ENCODE measurements at regions not wholly inside any gene's neighbourhood (a gene's known extent, or its start where the extent isn't known, plus 50 kb on each side); places are given as distances from the start of the nearest gene placed in this dataset.

DNA sequence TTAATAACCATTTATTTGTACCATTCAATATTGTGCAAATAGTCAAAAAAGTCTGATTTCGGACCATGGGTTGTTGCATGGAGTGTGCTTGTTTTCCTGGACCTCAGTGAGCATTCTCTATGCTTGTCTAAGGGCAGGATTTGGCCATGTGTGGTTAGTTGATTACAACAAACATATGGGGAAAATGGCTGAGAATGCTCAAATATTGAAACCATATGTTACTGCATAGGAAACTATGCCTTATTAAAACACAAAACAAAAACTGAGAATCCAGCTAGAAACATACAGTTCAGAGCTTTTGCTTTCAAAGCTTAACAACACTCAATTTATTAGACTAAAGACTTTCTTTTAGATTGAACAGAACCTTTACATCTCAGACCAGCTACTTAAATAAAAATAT lies 928.3 kb downstream of the NR2F1-AS1 start:
- Histone ChIP-seq H3K4me3 (no peak overlapping the region), H3K4me1 (no peaks in the 10 kb centered on the region), H3K27ac (no peak overlapping the region), H3K9me3 (no peaks in the 10 kb centered on the region), H3K36me3 (no peaks in the 10 kb centered on the region), H3K27me3 (no peaks in the 10 kb centered on the region)
- WGBS, 2 donors (ENCODE audit: low coverage in 1 of 2): 75 to 83% methylated on average over 1 of the region's 1 CpG
- in situ Hi-C loops (cut with MboI; ENCODE audit: low pct_ligation_motif_present in 1 of 4, low pct_unique_long_range_greater_than_20kb in 1 of 4, low sequenced_read_pairs in 3 of 4): no loop called here
- intact Hi-C loops (cut with DNase I; ENCODE audit: low total_unique reads): loop anchor here (2.0 kb wide), 1 partner anchor 54 kb away; no protein-coding TSS in a partner anchor
- no peak for DNase-seq
- TF ChIP-seq POLR2AphosphoS5 (IDR thresholded peaks at IDR 0.05) (no peak), POLR2A (IDR thresholded peaks at IDR 0.05) (no peak), EP300 (IDR thresholded peaks at IDR 0.05; ENCODE audit: low read depth) (no peak)
- TF ChIP-seq, protein P1, sequence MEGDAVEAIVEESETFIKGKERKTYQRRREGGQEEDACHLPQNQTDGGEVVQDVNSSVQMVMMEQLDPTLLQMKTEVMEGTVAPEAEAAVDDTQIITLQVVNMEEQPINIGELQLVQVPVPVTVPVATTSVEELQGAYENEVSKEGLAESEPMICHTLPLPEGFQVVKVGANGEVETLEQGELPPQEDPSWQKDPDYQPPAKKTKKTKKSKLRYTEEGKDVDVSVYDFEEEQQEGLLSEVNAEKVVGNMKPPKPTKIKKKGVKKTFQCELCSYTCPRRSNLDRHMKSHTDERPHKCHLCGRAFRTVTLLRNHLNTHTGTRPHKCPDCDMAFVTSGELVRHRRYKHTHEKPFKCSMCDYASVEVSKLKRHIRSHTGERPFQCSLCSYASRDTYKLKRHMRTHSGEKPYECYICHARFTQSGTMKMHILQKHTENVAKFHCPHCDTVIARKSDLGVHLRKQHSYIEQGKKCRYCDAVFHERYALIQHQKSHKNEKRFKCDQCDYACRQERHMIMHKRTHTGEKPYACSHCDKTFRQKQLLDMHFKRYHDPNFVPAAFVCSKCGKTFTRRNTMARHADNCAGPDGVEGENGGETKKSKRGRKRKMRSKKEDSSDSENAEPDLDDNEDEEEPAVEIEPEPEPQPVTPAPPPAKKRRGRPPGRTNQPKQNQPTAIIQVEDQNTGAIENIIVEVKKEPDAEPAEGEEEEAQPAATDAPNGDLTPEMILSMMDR (IDR thresholded peaks at IDR 0.05): no peak

DNA sequence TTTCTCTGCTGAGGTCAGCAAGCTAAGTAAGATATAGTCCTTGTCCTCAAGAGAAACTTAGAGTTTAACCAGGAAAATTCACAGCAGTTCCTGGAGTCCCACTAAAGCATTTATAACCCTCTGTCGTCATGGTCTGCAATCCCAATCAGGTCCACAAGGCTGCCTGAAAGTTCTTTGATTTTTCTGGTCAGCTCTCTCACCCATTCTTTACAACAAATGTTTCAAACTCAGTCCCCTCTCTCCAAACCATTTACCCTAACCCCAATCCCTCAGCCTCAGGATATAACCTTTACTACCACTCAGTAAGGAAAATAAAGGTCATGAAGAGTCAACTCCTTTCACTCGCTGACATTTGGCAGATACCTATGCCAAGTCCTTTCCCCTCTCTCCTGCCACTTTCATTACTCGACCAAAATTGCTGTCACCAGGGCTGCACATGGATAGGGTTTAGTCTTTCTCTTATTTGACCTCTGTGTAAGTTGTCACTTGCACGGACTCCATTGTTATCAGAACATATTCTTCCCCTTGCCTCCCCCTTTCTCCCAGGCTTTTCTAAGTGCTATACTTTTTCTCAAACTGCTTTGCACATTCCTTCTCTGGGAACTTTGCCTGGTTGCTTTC lies 936.6 kb downstream of the NR2F1-AS1 start:
- no peak for DNase-seq
- H3K27me3 ChIP-seq: no peaks in the 10 kb centered on the region
- H3K36me3 ChIP-seq: no peaks in the 10 kb centered on the region
- intact Hi-C loops (cut with DNase I; ENCODE audit: low total_unique reads) (no loop called here), in situ Hi-C loops (cut with MboI; ENCODE audit: low pct_ligation_motif_present in 1 of 4, low pct_unique_long_range_greater_than_20kb in 1 of 4, low sequenced_read_pairs in 3 of 4) (no loop called here)
- 64 to 67% methylated on average over 4 of the region's 4 CpGs for WGBS, 2 donors (ENCODE audit: low coverage in 1 of 2)
- H3K4me3 ChIP-seq: no peak overlapping the region
- peaks cover 0 to 11% (median 5%) of the 10 kb centered on the region in 4 donors for H3K4me1 ChIP-seq
- TF ChIP-seq POLR2A (IDR thresholded peaks at IDR 0.05): no peak
- TF ChIP-seq POLR2AphosphoS5 (IDR thresholded peaks at IDR 0.05): no peak
- TF ChIP-seq EP300 (IDR thresholded peaks at IDR 0.05; ENCODE audit: low read depth): no peak
- TF ChIP-seq, protein P1 (IDR thresholded peaks at IDR 0.05): no peak
- H3K9me3 ChIP-seq: no peaks in the 10 kb centered on the region
- no peak overlapping the region for H3K27ac ChIP-seq

DNA sequence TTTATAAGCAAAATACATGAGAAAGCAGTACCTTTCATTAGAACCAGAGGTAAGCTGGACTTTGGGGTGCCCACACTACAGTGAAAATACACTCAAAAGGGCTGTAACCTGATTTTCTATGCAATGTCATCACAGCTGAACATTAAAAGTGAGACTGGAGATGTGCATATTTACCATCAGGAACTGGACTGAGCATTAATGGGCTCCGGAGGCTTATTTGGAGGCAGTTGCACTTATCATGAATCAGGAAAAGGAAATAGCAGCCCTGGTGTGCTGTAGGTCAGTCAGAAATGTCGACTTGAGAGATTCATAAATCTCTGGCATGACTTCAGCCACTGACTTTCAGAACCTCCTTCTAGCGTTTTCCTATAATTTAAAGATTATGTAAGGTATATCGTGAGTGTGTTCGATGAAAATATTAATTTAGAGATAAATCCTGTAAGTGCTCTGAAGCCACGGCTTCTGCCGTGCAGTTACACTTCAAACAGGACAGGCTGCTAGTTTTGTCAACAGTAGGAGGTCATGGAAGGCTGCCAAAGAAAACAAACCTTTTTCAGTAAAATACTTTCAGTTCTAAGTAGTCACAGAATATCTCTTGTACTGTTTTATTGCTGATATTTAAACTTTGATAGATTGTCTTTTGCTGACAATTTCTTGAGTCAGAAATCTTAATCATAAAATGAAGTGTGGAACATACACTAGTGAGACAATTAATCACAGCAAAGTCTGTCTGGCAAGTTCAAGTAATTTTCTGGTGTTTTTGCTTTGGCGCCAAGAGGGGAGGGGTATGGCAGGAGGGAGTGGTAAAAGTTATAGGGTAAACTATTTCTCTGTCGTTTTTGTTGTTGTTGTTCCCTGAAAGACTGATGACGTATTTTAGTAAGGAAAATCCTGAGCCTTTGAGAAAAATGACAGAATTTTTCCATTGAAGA lies 939.7 kb downstream of the NR2F1-AS1 start:
- intact Hi-C loops (cut with DNase I; ENCODE audit: low total_unique reads): no loop called here
- in situ Hi-C loops (cut with MboI; ENCODE audit: low pct_ligation_motif_present in 1 of 4, low pct_unique_long_range_greater_than_20kb in 1 of 4, low sequenced_read_pairs in 3 of 4): no loop called here
- peaks cover 0 to 11% (median 5%) of the 10 kb centered on the region in 4 donors for H3K4me1 ChIP-seq
- no peaks in the 10 kb centered on the region for H3K9me3 ChIP-seq
- no peaks in the 10 kb centered on the region for H3K36me3 ChIP-seq
- peak overlapping the region in 1 of 4 donors; percentile 23 for H3K4me3 ChIP-seq
- no peak for DNase-seq
- 10 to 11% methylated on average over 10 of the region's 10 CpGs for WGBS, 2 donors (ENCODE audit: low coverage in 1 of 2)
- H3K27me3 ChIP-seq: no peaks in the 10 kb centered on the region
- no peak for TF ChIP-seq POLR2AphosphoS5 (IDR thresholded peaks at IDR 0.05)
- TF ChIP-seq EP300 (IDR thresholded peaks at IDR 0.05; ENCODE audit: low read depth): no peak
- TF ChIP-seq POLR2A (IDR thresholded peaks at IDR 0.05): no peak
- TF ChIP-seq, protein P1 (IDR thresholded peaks at IDR 0.05): no peak
- H3K27ac ChIP-seq: no peak overlapping the region

DNA sequence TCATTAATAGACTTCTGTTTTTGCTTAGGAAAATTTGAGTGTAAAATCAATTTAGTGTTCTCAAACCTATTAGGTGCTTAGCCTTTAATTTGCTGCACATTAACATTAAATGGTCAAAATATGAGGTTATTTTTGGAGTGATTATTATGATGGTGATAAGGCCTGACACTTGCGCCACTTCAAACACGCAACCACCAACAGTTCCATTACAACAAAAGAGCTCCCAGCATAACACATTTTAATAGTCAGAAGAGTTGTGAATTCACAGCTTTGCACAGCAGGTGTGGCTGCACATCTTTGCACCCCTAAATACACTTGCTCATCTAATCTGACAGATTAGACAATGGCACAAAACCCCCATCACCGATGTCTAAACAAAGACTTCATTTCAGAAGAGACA lies 940.7 kb downstream of the NR2F1-AS1 start:
- H3K27me3 ChIP-seq: no peaks in the 10 kb centered on the region
- no peak overlapping the region for H3K4me3 ChIP-seq
- in situ Hi-C loops (cut with MboI; ENCODE audit: low pct_ligation_motif_present in 1 of 4, low pct_unique_long_range_greater_than_20kb in 1 of 4, low sequenced_read_pairs in 3 of 4) (no loop called here), intact Hi-C loops (cut with DNase I; ENCODE audit: low total_unique reads) (no loop called here)
- WGBS, 2 donors (ENCODE audit: low coverage in 1 of 2): 91 to 94% methylated on average over 2 to 3 of the region's 3 CpGs
- DNase-seq: no peak
- TF ChIP-seq POLR2AphosphoS5 (IDR thresholded peaks at IDR 0.05): no peak
- TF ChIP-seq POLR2A (IDR thresholded peaks at IDR 0.05): no peak
- TF ChIP-seq EP300 (IDR thresholded peaks at IDR 0.05; ENCODE audit: low read depth): no peak
- TF ChIP-seq, protein P1 (IDR thresholded peaks at IDR 0.05): no peak
- H3K4me1 ChIP-seq: peaks cover 0 to 11% (median 5%) of the 10 kb centered on the region in 4 donors
- no peaks in the 10 kb centered on the region for H3K36me3 ChIP-seq
- H3K9me3 ChIP-seq: no peaks in the 10 kb centered on the region
- no peak overlapping the region for H3K27ac ChIP-seq
